GM19240 (cell line): ENCODE measurements at regions not wholly inside any gene's neighbourhood (a gene's known extent, or its start where the extent isn't known, plus 50 kb on each side); places are given as distances from the start of the nearest gene placed in this dataset.

Experiments
- DNase-seq: peaks from one replicate; pipeline ENCODE4 v3.0.0; 2011; ENCODE audit warnings: low spot score; ENCODE audit not compliant: insufficient read length

DNA sequence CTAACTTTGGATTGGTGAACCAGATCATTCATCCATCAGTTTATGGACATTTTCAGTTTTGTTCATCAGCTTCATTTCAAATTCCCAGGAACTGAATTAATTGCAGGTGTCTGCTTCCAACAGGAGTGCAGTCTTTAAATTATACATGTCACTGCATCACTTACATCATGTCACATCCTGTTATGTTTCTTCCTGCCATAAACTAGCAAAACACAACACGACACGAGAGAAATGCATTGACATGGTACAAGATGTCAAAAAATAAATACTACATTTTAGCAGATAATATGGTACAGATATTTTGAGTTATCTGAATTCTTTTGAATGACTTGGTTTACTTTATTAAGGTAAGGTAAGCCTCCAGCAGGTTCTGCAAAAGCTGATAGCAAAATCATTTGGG is 415.5 kb downstream of the NR2F1-AS1 start:
- DNase-seq = no peak

DNA sequence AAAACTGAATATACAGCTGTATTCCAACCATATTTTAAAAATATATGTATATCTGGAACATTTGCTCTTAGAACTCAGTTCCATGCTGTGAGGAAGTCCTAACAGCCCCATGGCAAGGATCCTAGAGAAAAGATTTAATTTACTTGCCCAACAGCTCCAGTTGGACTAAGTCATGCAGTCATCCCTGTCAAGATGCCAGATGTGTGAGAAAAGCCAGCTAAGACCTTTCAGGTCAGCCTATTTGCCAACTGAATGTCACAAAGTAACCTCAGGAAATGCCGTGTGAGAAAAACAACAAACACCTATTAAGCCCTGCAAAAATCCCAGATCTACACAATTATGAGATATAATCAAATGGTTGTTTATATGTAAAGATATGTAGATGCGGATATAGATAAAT is 416.3 kb downstream of the NR2F1-AS1 start:
- DNase-seq = no peak

DNA sequence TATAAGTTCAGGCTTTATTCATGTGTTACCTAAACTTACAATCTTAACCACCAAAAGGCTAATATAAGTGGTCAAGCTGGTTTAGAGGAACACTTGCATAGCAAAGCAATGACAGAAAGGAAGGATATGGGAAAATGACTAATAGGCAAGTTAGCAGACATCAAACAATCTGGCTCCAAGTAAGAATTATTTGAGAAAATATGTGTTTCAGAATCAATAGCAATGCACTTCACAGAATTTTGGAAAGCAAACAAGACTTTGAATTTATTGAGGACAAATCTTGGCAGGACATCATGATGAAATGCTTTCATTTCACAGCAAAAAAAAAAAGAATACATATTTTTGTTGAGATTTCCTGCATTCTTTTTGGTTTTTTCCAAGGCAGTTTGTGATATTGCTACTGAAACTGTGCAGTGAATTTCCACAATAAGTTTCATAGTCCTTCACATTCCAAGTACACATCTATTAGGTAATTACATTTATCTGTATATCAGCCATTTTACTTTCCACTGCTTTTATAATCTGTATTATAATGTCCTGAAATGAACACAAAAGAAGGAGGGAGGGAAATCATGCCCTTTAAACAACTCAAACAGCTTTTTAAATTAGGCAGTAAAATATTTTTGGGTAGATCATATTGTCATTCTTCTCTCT is 417.9 kb downstream of the NR2F1-AS1 start:
- no peak for DNase-seq

DNA sequence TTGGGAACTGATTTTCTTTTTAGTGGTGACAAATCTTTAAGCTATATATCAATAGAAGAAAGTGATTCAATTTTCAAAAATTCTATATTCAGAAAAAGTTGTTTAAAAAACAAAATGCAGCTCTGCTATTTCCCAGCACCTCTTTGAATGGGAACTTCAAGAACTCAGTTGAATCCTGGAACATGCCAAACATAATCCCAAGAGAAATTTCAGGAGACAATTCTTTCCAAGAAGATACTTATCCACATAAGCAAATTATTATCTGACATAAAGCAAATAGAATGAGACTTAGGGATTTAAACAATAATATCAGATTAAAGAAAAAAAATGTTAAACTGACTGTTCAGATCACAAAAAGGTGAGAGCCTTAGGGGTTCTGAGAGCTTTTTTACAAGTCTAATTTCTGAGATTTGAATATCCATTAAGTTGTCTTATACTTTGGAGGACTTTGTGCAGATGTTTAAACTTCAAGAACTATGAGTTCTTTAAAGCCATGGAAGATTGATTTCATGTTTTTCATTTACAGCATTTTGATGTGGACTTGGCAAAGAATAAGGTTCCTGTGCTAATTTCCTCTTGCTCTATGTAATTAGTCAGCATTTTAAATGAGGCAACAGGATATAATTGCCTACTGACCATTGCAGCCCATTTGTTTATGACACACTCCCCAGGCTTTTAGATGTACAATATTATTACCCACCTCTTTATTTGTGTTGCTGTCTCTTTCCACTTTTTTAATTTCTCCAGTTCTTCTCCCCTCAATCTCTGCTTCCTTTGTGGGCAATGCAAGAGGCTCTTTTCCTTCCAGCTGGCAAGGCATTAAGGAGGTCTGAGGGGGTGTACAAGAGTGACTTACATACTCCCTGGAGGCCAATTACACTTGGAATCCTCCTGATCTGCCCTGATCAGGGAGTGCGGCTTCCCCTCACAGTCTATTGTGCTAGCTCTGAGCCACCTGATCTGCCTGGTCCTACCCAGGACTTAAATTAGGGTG is 419.1 kb downstream of the NR2F1-AS1 start:
- DNase-seq = no peak

DNA sequence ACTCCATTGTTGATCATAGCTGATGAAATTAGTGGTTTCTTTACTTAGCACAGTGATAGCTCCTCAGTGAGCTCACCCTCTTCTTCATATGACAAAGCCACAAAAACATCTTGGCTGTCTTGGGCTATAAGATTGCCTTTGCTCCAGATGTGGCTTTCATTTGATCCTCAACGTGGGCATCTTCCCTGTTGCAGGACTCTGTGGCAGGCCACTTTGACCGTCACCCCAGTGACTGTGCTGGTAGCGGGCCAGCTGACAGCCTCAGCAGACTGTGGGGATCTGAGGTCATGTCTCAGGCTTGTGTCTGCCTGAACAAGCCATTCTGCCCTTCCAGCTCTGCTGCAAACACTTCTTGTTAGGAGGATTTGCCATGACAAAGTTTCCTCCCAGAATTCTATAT is 422.2 kb downstream of the NR2F1-AS1 start:
- no peak for DNase-seq

DNA sequence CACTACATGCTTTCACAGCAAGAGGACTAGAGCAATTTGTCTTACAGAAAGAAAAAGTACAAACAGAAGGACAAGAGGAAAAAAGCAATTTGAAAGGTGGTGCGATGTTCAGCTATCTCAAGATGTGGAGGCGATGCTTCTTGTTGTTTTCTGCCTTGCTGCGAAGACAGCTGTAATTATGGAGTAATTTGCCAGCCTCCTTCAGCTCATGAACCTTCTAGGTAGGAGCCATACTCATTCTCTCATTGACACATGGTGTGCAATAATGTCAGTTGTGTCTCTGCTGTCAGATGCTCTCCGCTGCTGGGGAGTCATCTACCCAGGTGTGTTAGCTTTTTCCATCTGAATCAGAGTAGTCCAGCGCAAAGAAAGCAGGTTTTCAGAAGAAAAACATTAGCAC is 424.5 kb downstream of the NR2F1-AS1 start:
- DNase-seq = no peak

DNA sequence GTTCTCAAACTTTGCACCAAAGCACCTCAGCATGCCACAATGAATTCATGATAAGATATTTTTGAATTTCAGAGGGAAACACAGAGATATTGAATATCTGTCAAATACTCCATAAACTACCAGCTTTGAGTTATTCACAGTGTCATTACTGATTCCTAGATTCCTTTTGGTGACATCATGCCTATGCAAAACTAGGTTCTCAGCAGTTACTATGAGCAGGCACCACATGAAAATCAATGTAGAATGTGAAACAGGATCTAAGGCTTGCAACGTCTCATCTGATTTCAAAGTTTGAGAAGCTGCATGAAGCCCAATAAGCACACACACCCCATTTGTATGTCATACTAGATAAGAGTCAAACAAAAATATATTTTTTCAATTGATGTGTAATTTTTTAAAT is 426.5 kb downstream of the NR2F1-AS1 start:
- DNase-seq = no peak

DNA sequence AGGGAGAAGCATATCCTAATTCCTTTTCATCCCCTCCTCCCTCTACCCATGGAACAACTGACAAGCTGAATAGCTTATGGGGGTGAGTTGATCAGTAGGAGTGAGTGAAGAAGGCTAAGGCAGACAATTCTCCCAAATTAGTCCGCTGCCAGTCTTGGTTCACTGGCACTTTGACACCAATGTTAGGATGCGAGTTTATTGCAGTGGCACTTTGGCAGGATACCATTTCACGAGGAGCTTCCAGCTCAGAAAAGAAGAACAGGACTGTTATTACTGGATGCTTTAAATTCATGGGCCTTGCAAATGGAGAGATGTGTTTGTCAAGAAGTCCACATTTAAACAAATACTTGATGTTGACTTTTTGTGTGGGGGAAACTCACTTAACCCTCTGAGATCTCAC is 427.6 kb downstream of the NR2F1-AS1 start:
- DNase-seq = no peak

DNA sequence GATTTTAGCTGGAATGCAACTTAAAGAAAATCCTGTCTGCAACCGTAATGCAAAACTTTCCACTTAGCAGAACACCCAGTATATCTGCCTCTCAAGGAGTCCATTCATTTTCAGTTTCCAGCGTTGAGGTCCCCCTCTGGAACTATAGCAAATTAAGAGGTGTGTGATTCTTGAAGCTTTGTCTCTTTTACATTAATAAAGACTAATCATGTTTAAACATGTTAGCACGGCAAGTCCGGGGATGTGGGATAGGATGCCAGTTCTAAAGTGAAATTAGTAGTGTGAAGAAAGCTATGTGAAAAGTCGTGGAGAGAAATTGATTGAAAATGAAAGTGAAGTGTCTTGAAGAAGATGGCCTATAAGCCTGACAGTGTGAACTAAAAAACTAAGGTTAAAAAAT is 429.1 kb downstream of the NR2F1-AS1 start:
- DNase-seq = no peak

DNA sequence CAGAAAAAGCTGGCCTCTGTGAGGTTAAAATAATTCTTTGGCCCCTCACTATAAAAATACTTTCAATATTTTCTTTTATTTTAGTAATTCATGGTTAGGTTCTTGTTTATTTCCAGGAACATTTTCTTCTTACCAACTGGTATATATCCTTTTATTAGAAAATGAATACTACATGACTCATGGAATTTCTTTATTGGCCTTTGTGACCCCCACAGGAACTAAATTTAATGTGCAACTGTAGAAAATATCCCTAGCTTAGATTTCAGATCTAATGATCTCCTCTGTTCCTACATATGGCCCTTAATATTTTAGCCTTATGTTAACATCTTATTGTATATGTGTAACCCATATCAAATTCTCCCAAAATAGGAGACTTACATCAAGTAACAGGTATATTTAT is 429.9 kb downstream of the NR2F1-AS1 start:
- DNase-seq = no peak

DNA sequence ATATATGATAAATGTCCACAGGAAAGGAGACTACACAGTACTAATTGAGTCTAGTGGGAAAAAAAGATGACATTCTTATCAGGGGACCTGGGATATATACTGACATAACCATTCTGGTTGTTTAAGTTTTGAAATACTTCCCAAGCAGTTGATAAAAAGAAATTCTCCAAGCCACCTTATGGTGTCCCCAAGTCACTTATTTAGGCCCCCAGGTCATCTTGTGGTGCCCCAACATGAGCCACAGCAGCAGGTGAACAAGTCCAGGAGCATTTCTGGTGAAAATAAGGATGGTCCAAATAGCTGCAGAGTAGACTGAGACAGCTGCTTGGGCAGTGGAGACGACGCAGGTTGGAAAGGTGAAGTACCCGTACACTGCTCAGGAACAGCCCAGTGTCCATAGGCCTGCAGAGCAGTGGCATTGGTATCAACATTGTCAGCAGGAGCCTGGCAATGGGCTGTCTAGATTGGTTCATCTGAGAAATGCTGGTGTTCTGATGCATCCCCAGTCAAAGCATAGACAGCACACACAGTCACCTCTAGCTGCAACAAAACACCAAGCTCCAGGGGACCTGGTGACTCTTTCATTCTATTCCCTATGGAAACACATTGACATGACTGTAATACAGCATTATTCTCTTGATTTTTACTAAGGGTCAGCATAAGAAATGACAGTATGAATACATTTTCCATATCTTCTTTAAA is 430.6 kb downstream of the NR2F1-AS1 start:
- no peak for DNase-seq

DNA sequence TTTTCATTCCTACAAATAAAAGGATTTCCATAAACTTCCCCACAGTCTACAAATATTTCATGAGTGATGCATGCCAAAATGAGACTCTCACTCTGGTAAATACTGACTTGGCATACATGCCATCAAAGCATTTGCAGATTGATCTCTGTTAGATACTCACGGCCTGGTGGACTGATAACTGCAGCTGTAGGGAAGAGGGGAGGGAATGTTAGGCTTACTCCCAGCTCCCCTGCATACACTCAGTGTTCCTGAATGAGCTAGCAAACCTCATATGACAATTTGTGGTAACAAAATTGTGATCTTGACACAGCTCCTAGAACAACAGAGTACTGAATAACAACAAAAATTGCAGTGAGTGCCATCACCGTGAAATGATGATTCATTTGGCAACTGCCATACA is 435.3 kb downstream of the NR2F1-AS1 start:
- no peak for DNase-seq

DNA sequence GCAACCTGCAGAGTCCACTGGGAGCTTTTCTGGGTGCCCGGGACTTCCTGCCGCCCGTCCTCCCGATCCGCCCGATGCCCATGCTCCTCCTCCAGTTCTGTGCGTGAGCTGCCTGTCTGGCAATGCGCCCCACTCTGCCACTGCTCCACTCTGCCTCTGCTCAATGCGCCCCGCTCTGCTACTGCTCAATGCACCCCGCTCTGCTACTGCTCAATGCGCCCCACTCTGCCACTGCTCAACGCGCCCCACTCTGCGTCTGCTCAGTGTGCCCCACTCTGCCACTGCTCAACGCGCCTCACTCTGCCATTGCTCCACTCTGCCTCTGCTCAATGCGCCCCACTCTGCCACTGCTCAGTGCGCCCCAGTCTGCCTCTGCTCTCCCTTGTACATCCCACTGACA is 436.0 kb downstream of the NR2F1-AS1 start:
- no peak for DNase-seq

DNA sequence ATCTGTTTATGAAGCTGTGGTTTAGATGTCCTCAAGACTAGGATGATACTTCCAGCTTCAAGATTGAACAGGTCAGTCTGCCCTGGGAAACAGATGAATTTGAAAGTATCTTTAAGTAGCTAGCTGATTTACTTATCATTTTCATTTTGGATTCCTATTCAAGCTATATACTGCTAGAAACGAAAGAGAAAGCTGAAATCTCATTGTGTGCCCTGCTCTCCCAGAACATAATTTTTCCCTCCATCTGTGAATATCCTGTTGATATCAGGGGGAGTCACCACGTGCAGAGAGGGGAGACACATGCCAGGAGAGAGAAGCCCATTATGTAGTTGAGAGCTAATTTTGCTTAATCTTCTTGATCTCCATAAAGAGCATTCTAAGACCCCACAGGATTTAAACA is 439.1 kb downstream of the NR2F1-AS1 start:
- DNase-seq = no peak

DNA sequence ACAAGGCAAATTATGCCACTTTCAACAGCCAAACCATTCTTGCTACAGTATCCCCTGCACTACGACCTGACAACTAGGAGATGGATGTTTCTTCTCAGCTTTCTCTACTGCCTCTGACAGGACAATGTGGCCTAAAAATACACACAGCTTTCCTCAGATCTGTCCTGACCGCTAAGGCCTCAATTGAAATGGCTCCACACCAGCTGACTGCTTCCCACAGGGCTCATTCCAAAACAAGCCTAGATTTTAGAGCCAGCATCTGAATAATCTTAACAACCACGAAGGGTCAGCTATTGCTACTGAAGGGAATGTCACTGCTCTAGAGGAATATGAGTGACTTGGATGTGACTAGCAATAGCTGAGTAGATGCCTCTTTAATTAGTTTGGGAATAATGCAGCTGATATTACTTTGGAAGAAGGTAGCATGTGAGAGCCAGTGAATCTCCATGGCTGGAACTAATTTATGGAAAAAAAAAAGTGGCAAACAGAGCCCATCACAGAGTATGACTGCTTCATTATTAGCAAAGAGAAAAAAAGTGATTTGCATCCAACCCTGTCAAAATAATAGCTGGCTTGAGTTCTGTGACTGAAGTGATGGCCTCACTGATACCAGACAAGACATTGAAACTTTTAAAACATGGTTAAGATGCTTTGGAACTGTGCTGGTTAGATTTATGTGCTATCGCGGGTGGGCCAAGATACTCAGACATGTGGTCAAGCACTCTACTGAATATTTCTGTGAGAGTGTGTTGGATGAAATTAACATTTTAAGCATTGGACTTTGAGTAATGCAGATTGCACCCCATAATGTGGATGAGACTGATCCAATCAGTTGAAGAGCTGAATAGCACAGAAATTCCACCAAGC is 450.2 kb downstream of the NR2F1-AS1 start:
- no peak for DNase-seq

DNA sequence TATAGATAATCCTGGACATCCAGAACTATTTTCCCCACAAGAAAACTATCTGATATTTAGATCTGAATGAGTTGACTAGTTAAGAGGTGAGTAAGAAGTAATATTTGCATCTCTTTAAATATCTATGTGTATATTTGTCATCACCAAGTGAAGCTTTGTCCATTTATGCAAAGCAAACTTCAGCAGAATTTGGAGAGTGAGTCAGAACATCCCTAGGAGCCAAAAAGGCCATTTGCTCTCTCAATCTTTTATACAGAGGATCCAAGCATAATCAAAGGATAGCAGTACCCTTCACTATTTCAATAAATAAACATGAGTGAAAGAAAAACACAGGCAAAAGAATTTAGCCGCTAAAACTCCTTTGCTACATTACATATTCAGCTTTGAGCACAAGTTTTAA is 454.4 kb downstream of the NR2F1-AS1 start:
- no peak for DNase-seq

DNA sequence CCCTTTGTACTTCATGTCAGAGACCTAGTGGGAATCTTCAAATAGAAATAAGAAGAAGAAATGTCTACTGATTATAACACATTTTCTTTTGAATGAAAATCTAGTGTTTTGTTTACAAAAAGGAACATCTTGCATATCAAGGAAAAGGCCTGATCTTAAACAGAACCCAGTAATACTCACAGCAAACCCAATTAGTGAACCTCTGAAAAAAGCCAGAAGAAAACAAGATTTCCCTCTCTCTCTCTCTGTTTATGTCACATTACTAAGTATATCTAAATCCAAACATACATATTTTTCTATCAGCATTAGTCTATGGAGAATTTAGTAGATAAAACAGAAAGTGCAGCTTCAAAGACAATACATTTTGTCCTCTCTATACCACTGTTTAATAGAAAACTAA is 457.9 kb downstream of the NR2F1-AS1 start:
- no peak for DNase-seq

DNA sequence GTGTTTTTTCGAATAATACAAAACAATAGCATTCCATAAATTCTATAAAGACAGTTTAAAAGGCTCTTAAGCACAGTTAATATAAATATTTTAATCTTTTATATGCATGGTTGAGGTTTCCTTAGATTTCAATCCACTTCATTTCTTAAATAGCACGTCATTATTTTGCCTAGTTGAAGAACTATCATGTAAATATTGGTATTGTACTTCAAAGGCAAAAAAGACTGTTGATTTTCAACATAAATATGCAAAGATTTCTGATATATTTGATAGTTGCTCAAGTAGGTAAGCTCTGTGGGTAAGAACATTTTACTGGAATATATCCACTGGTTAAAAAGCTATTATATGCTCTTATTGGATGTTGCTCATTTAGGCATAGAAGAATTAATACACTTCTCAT is 458.6 kb downstream of the NR2F1-AS1 start:
- no peak for DNase-seq

DNA sequence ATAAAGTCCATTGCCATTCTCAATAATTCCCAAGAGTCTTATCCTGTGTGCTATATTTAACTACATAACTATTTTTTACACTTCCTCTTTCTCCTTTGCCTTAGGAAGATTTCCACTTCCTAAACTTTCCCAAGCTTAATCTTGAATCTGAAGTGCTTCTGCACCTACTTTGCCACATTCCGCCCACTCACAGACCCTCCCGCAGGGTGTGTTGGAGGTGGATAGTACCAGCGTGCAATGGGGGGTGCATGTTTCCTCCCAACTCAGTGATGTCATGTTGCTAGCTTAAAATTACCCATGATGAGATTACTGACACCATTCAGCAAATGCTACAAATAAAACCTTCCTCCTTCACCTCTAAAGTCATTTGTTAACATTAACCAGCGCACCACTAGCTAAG is 460.2 kb downstream of the NR2F1-AS1 start:
- DNase-seq = no peak

DNA sequence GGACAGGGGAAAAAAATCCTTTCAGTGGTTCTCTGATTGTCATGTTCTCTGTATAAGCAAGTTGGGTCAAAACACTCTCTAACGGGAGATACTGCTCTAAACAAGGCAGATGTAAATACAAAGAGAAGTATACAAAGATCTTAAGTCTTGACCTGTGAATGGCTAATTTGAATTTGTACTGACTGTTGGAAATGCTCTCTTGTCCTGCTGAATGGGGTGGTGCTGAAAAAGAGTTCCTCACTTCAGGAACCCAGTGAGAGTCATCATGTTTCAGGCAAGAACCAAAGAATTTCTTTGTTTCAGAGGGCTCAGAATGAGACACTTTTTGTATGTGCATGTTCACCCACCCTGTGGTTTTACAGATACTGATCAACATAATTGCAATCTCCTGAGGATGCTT is 461.0 kb downstream of the NR2F1-AS1 start:
- no peak for DNase-seq
